Panc1 (cell line): ENCODE measurements at regions not wholly inside any gene's neighbourhood (a gene's known extent, or its start where the extent isn't known, plus 50 kb on each side); places are given as distances from the start of the nearest gene placed in this dataset.

Experiments
- SIN3A ChIP-seq: IDR thresholded peaks from 2 replicates; pipeline ENCODE4 v1.6.1; 2012; ENCODE audit warnings: low read depth, mild to moderate bottlenecking, low read length, moderate library complexity, borderline replicate concordance; ENCODE audit not compliant: insufficient read depth
- TF ChIP-seq, protein P1 (sequence below): fragments of 450-650 bp; IDR thresholded peaks from 2 replicates; pipeline ENCODE4 v1.5.1; 2017; ENCODE audit warnings: mild to moderate bottlenecking
- TF ChIP-seq, protein P2 (sequence below), 2 experiments: IDR thresholded peaks; 2 replicates each; pipeline ENCODE4 v1.6.1; 2011 to 2012; ENCODE audit warnings: low read depth in 2 of 2, control low read depth in 1 of 2, low read length in 1 of 2, mild to moderate bottlenecking in 1 of 2, moderate library complexity in 1 of 2; ENCODE audit not compliant: insufficient read depth in 1 of 2

DNA sequence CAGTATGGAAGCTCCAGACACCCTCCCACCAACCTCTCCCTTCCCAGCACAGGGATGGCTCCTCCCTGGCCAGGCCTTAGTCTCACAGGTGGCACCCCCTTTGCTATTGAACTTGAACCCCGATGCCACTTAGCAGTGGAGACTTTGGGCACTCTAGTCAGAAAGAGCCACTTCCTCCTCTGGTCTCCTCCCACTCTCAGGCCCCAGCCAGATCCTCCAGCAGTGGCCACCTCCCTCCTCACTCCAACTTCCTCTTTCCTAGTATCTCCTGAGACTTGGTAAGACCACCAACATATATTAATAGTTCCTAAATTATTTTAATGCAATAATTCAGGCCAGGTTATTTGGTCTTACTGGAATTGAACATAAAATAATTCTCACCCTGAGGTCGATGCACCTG, 437.2 kb upstream of the ID2 start:
- TF ChIP-seq, protein P1, sequence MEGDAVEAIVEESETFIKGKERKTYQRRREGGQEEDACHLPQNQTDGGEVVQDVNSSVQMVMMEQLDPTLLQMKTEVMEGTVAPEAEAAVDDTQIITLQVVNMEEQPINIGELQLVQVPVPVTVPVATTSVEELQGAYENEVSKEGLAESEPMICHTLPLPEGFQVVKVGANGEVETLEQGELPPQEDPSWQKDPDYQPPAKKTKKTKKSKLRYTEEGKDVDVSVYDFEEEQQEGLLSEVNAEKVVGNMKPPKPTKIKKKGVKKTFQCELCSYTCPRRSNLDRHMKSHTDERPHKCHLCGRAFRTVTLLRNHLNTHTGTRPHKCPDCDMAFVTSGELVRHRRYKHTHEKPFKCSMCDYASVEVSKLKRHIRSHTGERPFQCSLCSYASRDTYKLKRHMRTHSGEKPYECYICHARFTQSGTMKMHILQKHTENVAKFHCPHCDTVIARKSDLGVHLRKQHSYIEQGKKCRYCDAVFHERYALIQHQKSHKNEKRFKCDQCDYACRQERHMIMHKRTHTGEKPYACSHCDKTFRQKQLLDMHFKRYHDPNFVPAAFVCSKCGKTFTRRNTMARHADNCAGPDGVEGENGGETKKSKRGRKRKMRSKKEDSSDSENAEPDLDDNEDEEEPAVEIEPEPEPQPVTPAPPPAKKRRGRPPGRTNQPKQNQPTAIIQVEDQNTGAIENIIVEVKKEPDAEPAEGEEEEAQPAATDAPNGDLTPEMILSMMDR: no peak
- TF ChIP-seq SIN3A: no peak
- TF ChIP-seq, protein P2, sequence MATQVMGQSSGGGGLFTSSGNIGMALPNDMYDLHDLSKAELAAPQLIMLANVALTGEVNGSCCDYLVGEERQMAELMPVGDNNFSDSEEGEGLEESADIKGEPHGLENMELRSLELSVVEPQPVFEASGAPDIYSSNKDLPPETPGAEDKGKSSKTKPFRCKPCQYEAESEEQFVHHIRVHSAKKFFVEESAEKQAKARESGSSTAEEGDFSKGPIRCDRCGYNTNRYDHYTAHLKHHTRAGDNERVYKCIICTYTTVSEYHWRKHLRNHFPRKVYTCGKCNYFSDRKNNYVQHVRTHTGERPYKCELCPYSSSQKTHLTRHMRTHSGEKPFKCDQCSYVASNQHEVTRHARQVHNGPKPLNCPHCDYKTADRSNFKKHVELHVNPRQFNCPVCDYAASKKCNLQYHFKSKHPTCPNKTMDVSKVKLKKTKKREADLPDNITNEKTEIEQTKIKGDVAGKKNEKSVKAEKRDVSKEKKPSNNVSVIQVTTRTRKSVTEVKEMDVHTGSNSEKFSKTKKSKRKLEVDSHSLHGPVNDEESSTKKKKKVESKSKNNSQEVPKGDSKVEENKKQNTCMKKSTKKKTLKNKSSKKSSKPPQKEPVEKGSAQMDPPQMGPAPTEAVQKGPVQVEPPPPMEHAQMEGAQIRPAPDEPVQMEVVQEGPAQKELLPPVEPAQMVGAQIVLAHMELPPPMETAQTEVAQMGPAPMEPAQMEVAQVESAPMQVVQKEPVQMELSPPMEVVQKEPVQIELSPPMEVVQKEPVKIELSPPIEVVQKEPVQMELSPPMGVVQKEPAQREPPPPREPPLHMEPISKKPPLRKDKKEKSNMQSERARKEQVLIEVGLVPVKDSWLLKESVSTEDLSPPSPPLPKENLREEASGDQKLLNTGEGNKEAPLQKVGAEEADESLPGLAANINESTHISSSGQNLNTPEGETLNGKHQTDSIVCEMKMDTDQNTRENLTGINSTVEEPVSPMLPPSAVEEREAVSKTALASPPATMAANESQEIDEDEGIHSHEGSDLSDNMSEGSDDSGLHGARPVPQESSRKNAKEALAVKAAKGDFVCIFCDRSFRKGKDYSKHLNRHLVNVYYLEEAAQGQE (IDR thresholded peaks at IDR 0.05; ENCODE audit: insufficient read depth in 1 of 2, low read depth in 2 of 2, low read length in 1 of 2): no peak
